ENCODE measurements at regions not wholly inside any gene's neighbourhood (a gene's known extent, or its start where the extent isn't known, plus 50 kb on each side); places are given as distances from the start of the nearest gene placed in this dataset.

GRCh38 chr5:106167766-106168165 lies 1503.0 kb downstream of the EFNA5 start:
- DNase-seq (ENCODE audit: low read depth in 2 of 3, low spot score in 2 of 3), result no peak

- DNase-seq (ENCODE audit: low read depth in 2 of 3, low spot score in 2 of 3), result no peak
Measured at GRCh38 chr5:106163233-106163632, 1507.5 kb downstream of the EFNA5 start.

- no peak for DNase-seq (ENCODE audit: low read depth in 2 of 3, low spot score in 2 of 3)
Measured at GRCh38 chr5:106159616-106160015, 1511.1 kb downstream of the EFNA5 start.

GRCh38 chr5:106154280-106154716 lies 1516.4 kb downstream of the EFNA5 start:
- DNase-seq (ENCODE audit: low read depth in 2 of 3, low spot score in 2 of 3), result no peak

GRCh38 chr5:106152569-106152968 lies 1518.2 kb downstream of the EFNA5 start:
- no peak for DNase-seq (ENCODE audit: low read depth in 2 of 3, low spot score in 2 of 3)

- DNase-seq (ENCODE audit: low read depth in 2 of 3, low spot score in 2 of 3), result no peak
Measured at GRCh38 chr5:106142116-106142515, 1528.6 kb downstream of the EFNA5 start.

- DNase-seq (ENCODE audit: low read depth in 2 of 3, low spot score in 2 of 3), result no peak
Measured at GRCh38 chr5:106140101-106140500, 1530.6 kb downstream of the EFNA5 start.

GRCh38 chr5:106136061-106136460 lies 1534.7 kb downstream of the EFNA5 start:
- no peak for DNase-seq (ENCODE audit: low read depth in 2 of 3, low spot score in 2 of 3)

GRCh38 chr5:106135473-106135872 lies 1535.3 kb downstream of the EFNA5 start:
- DNase-seq (ENCODE audit: low read depth in 2 of 3, low spot score in 2 of 3), result no peak

- DNase-seq (ENCODE audit: low read depth in 2 of 3, low spot score in 2 of 3), result no peak
Measured at GRCh38 chr5:106134549-106134948, 1536.2 kb downstream of the EFNA5 start.

- DNase-seq (ENCODE audit: low read depth in 2 of 3, low spot score in 2 of 3), result no peak
Measured at GRCh38 chr5:106127985-106128384, 1542.8 kb downstream of the EFNA5 start.

- no peak for DNase-seq (ENCODE audit: low read depth in 2 of 3, low spot score in 2 of 3)
Measured at GRCh38 chr5:106127341-106127781, 1543.4 kb downstream of the EFNA5 start.

GRCh38 chr5:106121972-106122605 lies 1548.6 kb downstream of the EFNA5 start:
- DNase-seq (ENCODE audit: low read depth in 2 of 3, low spot score in 2 of 3), result no peak

- DNase-seq (ENCODE audit: low read depth in 2 of 3, low spot score in 2 of 3), result no peak
Measured at GRCh38 chr5:106116682-106117081, 1554.1 kb downstream of the EFNA5 start.

- DNase-seq (ENCODE audit: low read depth in 2 of 3, low spot score in 2 of 3), result no peak
Measured at GRCh38 chr5:106113922-106114321, 1556.8 kb downstream of the EFNA5 start.

- DNase-seq (ENCODE audit: low read depth in 2 of 3, low spot score in 2 of 3), result no peak
Measured at GRCh38 chr5:106106384-106106783, 1564.4 kb downstream of the EFNA5 start.

- DNase-seq (ENCODE audit: low read depth in 2 of 3, low spot score in 2 of 3), result no peak
Measured at GRCh38 chr5:106097340-106097739, 1573.4 kb downstream of the EFNA5 start.

GRCh38 chr5:106094839-106095238 lies 1575.9 kb downstream of the EFNA5 start:
- no peak for DNase-seq (ENCODE audit: low read depth in 2 of 3, low spot score in 2 of 3)

GRCh38 chr5:106094204-106094607 lies 1576.5 kb downstream of the EFNA5 start:
- DNase-seq (ENCODE audit: low read depth in 2 of 3, low spot score in 2 of 3), result no peak

GRCh38 chr5:106093134-106093533 lies 1577.6 kb downstream of the EFNA5 start:
- DNase-seq (ENCODE audit: low read depth in 2 of 3, low spot score in 2 of 3), result no peak

GRCh38 chr5:106092455-106092854 lies 1578.3 kb downstream of the EFNA5 start:
- no peak for DNase-seq (ENCODE audit: low read depth in 2 of 3, low spot score in 2 of 3)

GRCh38 chr5:106089073-106089472 lies 1581.7 kb downstream of the EFNA5 start:
- no peak for DNase-seq (ENCODE audit: low read depth in 2 of 3, low spot score in 2 of 3)

GRCh38 chr5:106088462-106088861 lies 1582.3 kb downstream of the EFNA5 start:
- no peak for DNase-seq (ENCODE audit: low read depth in 2 of 3, low spot score in 2 of 3)
